ENCODE measurements at regions not wholly inside any gene's neighbourhood (a gene's known extent, or its start where the extent isn't known, plus 50 kb on each side); places are given as distances from the start of the nearest gene placed in this dataset.

DNA sequence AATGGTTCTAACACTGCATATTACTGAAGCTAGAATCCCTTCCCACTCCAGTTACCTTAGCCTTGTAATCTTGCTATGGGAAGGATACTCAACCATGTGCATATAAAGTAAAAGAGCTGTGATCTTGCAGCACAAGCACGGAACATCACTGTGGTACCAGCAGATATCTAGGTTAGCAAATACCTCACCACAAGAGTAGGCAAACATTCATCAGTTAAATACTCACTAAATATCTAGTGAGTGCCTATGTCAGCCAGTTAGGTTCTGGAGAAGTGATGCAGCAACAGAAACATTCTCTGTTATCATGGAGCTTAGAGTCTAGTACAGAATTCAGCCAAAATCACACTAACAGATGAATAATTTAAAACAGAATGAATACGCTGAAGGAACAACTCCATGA is 349.6 kb upstream of the UBE2E3 start:
- TF ChIP-seq, protein P1, sequence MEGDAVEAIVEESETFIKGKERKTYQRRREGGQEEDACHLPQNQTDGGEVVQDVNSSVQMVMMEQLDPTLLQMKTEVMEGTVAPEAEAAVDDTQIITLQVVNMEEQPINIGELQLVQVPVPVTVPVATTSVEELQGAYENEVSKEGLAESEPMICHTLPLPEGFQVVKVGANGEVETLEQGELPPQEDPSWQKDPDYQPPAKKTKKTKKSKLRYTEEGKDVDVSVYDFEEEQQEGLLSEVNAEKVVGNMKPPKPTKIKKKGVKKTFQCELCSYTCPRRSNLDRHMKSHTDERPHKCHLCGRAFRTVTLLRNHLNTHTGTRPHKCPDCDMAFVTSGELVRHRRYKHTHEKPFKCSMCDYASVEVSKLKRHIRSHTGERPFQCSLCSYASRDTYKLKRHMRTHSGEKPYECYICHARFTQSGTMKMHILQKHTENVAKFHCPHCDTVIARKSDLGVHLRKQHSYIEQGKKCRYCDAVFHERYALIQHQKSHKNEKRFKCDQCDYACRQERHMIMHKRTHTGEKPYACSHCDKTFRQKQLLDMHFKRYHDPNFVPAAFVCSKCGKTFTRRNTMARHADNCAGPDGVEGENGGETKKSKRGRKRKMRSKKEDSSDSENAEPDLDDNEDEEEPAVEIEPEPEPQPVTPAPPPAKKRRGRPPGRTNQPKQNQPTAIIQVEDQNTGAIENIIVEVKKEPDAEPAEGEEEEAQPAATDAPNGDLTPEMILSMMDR (IDR thresholded peaks at IDR 0.05; ENCODE audit: insufficient read depth, low read depth, low read length): no peak
- DNase-seq (ENCODE audit: low read depth): no peak

DNA sequence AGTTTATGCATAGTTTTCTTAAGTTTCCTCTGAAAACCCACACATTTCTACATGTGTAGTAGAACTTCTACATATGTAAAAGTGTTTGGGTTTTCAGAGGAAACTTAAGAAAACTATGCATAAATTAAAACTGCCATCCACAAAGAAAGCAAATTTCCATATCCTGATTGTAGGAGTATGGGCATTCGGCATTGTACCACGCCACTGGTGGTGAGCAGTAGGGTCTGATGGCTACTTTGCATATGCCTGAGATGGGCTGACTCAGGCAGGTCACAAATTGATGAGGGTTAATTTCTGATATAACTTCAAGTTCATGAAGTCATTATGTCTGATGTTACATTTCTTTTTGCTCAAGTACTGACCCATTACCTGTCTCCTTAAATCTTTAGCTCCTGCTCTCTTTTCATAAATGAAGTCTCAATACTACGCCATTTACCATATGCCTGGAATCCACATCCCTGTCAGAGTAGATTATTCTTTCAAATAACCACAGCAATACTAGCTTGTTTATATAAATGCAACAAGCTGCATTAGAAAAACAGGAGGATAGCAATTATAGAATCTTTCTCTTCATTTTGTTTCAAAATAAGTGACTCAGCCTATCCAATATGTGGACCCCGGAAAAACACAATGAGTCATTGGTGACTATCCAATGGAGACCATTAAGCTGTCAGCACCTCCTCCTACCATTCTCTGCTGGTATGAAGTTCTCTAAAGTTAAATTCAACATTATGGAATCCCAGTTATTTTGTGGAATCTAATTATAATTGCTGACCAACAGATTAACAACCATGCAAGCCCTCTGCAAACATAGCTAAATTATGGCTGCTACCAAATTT is 355.2 kb upstream of the UBE2E3 start:
- TF ChIP-seq, protein P1 (IDR thresholded peaks at IDR 0.05; ENCODE audit: insufficient read depth, low read depth, low read length): no peak
- no peak overlapping the region for H3K4me3 ChIP-seq (ENCODE audit: low read depth, low read length)
- peak; percentile 82 for DNase-seq (ENCODE audit: low read depth)

More for the DNA sequence above, 349.6 kb upstream of the UBE2E3 start:
- H3K4me3 ChIP-seq (ENCODE audit: low read depth, low read length): no peak overlapping the region

DNA sequence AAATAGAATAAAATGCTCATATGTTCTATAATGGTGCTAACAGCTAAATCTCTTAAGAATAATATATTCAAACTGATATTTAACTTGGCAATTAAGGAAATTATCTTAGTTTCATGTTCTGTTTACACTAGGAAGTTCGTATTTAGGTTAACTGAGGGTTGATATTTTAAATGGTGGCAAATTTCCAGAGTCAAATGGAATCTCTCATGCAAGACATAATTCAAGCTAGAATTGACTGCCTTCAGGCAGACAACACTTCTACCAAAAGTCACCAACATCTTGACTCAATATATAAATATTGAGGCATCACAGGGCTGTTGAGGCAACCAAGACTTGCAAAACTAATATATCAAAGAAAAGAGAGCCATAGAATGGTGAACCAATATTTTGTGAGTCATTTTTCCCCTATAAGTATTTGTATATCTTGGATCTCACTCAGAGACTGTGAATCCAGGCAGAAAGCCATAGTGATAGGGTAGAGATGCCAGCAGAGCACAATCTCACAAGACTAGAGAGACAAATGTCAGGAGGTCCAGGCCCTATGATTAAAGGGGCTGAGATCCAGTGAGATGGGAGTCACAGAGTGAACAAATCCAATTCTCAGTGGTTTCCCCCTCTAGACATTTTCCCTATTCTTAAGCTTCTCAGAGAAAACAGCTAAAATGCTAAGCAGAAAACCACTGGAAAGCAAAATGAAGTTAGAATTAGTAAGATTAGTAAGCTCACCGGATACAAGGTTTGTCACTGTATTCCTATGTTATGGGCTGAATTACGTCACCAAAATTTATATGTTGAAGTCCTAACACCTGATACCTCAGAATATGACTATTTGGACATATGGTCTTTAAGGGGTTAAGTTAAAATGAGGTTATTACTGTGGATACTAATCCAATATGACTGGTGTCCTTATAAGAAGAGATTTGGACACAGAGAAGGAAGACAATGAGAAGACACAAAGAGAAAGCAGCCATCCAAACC is 358.2 kb upstream of the UBE2E3 start:
- peak; percentile 36 for DNase-seq (ENCODE audit: low read depth)
- H3K4me3 ChIP-seq (ENCODE audit: low read depth, low read length): no peak overlapping the region
- TF ChIP-seq, protein P1 (IDR thresholded peaks at IDR 0.05; ENCODE audit: insufficient read depth, low read depth, low read length): no peak

DNA sequence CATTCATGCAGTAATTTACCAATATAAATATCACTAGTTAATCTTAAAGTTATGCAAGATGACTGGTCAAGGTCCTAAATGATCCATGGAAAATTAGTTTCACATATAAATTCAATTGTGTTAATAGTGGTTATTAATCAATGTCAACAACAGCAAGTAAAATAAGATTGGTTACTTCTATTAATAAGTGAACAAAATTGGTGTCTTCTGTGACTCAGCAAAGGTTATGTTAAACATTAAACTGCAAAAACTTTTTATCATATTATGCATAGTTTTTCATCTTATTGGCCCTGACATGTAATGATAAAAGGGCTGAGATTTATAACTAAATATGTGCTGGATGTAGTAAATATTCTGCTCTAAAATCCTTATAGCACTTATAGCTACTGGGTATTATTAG is 359.0 kb upstream of the UBE2E3 start:
- H3K4me3 ChIP-seq (ENCODE audit: low read depth, low read length): no peak overlapping the region
- TF ChIP-seq, protein P1 (IDR thresholded peaks at IDR 0.05; ENCODE audit: insufficient read depth, low read depth, low read length): no peak
- no peak for DNase-seq (ENCODE audit: low read depth)

DNA sequence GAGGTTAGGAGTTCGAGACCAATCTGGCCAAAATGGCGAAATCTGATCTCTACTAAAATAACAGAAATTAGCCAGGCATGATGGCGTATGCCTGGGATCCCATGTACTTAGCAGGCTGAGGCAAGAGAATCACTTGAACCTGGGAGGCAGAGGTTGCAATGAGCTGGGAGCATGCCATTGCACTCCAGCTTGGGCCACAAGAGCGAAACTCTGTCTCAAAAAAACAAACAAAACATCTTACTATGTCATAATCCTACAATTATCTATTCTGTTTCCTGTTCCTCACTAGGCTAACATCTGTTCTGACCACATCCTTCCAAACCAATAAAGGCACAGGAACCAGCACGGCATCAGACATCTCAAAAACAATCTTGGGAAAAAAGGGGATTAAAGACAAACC is 361.8 kb upstream of the UBE2E3 start:
- H3K4me3 ChIP-seq (ENCODE audit: low read depth, low read length): no peak overlapping the region
- DNase-seq (ENCODE audit: low read depth): peak; percentile 80
- TF ChIP-seq, protein P1 (IDR thresholded peaks at IDR 0.05; ENCODE audit: insufficient read depth, low read depth, low read length): no peak

DNA sequence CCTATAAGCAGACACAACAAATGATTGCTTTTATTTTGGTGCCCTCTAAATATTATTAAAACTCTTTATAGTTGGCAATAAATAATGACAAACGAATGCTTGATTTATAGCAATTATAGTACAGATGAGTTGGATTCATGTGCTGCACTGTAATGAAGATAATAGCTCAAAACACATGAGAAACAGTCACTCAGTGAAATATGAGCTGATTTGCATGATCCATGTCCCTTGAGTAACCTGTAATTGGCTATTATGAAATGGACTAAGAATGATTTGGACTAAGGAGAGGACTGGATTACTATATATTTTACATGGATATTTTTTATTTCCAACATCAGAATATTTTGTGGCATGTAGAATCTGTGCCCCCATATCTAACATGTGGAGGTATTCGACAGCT is 365.6 kb upstream of the UBE2E3 start:
- TF ChIP-seq, protein P1 (IDR thresholded peaks at IDR 0.05; ENCODE audit: insufficient read depth, low read depth, low read length): no peak
- no peak overlapping the region for H3K4me3 ChIP-seq (ENCODE audit: low read depth, low read length)
- no peak for DNase-seq (ENCODE audit: low read depth)
